SU-DHL-6 (cell line): ENCODE measurements at regions not wholly inside any gene's neighbourhood (a gene's known extent, or its start where the extent isn't known, plus 50 kb on each side); places are given as distances from the start of the nearest gene placed in this dataset.

Experiments
- H2AFZ ChIP-seq: fragments of 200-600 bp; sonication (generic); 2 replicates; pipeline ENCODE4 v1.6.1; 2014; ENCODE audit warnings: low read depth, mild to moderate bottlenecking, moderate library complexity, mixed read lengths, antibody characterized with exemption, low read length; ENCODE audit not compliant: severe bottlenecking
- H3F3A ChIP-seq: fragments of 200-600 bp; shearing (Covaris generic); 2 replicates; pipeline ENCODE4 v1.6.0; 2016; ENCODE audit warnings: antibody characterized with exemption, mild to moderate bottlenecking; ENCODE audit not compliant: insufficient read depth
- H3K27ac ChIP-seq: fragments of 200-600 bp; sonication (generic); 2 replicates; pipeline ENCODE4 v1.5.1; 2016; ENCODE audit warnings: low read depth, mild to moderate bottlenecking, low read length, moderate library complexity, mixed read lengths
- H3K27me3 ChIP-seq: fragments of 200-600 bp; sonication (generic), shearing (Covaris generic); 2 replicates; pipeline ENCODE4 v1.6.0; 2014; ENCODE audit warnings: mild to moderate bottlenecking, low read length
- H3K36me3 ChIP-seq: fragments of 200-600 bp; sonication (generic); 2 replicates; pipeline ENCODE4 v1.6.1; 2014; ENCODE audit warnings: mild to moderate bottlenecking, low read length, mixed read lengths
- H3K4me2 ChIP-seq: fragments of 300-600, 200-600 bp; shearing (Covaris generic), sonication (generic); 2 replicates; pipeline ENCODE4 v1.6.0; 2014; ENCODE audit warnings: low read length, low read depth, mild to moderate bottlenecking; ENCODE audit not compliant: poor library complexity, severe bottlenecking
- H3K4me3 ChIP-seq: fragments of 200-600 bp; sonication (generic); 2 replicates; pipeline ENCODE4 v1.5.1; 2014; ENCODE audit warnings: antibody characterized with exemption, low read length, mild to moderate bottlenecking, mixed read lengths; ENCODE audit not compliant: insufficient read depth, poor library complexity, severe bottlenecking
- H3K79me2 ChIP-seq: fragments of 200-600 bp; sonication (generic); 2 replicates; pipeline ENCODE4 v1.6.1; 2014; ENCODE audit warnings: mild to moderate bottlenecking, low read length, moderate library complexity; ENCODE audit not compliant: insufficient read depth
- H3K9ac ChIP-seq: fragments of 200-600 bp; sonication (generic); 2 replicates; pipeline ENCODE4 v1.7.0; 2014; ENCODE audit warnings: mild to moderate bottlenecking, low read length
- H3K9me2 ChIP-seq: fragments of 200-600 bp; sonication (generic); replicated peaks from 2 replicates; pipeline ENCODE4 v1.6.1; 2014; ENCODE audit warnings: low read length; ENCODE audit not compliant: insufficient read depth
- H3K9me3 ChIP-seq: fragments of 200-600 bp; sonication (generic); 2 replicates; pipeline ENCODE4 v1.6.1; 2014; ENCODE audit warnings: low read length, mixed read lengths; ENCODE audit not compliant: insufficient read depth
- H4K20me1 ChIP-seq: fragments of 200-600 bp; sonication (generic); 2 replicates; pipeline ENCODE4 v1.6.1; 2014; ENCODE audit warnings: low read depth, mild to moderate bottlenecking, antibody characterized with exemption, low read length, moderate library complexity, mixed read lengths
- CTCF ChIP-seq: fragments of 200-600 bp; sonication (generic); IDR thresholded peaks from one replicate; pipeline ENCODE4 v1.5.1; 2017; ENCODE audit warnings: antibody characterized with exemption, mild to moderate bottlenecking, low read length, moderate library complexity; ENCODE audit not compliant: insufficient read depth, poor library complexity, severe bottlenecking
- EZH2phosphoT487 ChIP-seq: fragments of 200-600 bp; sonication (generic), shearing (Covaris generic); conservative IDR thresholded peaks from 2 replicates; pipeline ENCODE4 v1.6.1; 2018; ENCODE audit warnings: mild to moderate bottlenecking, antibody characterized with exemption, low read length, moderate library complexity, mixed read lengths

GRCh38 chr1:182113879-182114626, 52.5 kb upstream of the ZNF648 start:
- no peak overlapping the region for H2AFZ ChIP-seq
- no peaks in the 10 kb centered on the region for H3K79me2 ChIP-seq
- no peaks in the 10 kb centered on the region for H3F3A ChIP-seq
- H3K27me3 ChIP-seq = no peaks in the 10 kb centered on the region
- H3K36me3 ChIP-seq = no peaks in the 10 kb centered on the region
- no peaks in the 10 kb centered on the region for H3K9me2 ChIP-seq
- no peak overlapping the region for H3K4me3 ChIP-seq
- H3K27ac ChIP-seq = no peak overlapping the region
- no peak overlapping the region for H3K4me2 ChIP-seq
- no peak for TF ChIP-seq CTCF
- no peak for TF ChIP-seq EZH2phosphoT487
- H4K20me1 ChIP-seq = no peaks in the 10 kb centered on the region
- no peaks in the 10 kb centered on the region for H3K9me3 ChIP-seq
- H3K9ac ChIP-seq = no peak overlapping the region

GRCh38 chr1:182111496-182111895, 50.0 kb upstream of the ZNF648 start:
- Histone ChIP-seq H3K9me2 (no peaks in the 10 kb centered on the region), H4K20me1 (no peaks in the 10 kb centered on the region), H3K27me3 (no peaks in the 10 kb centered on the region), H3K9ac (no peak overlapping the region), H3K36me3 (no peaks in the 10 kb centered on the region), H3K79me2 (no peaks in the 10 kb centered on the region), H3F3A (no peaks in the 10 kb centered on the region), H3K4me3 (no peak overlapping the region), H3K9me3 (no peaks in the 10 kb centered on the region), H3K4me2 (no peak overlapping the region), H3K27ac (no peak overlapping the region), H2AFZ (no peak overlapping the region)
- TF ChIP-seq EZH2phosphoT487 (no peak), CTCF (no peak)
